ENCODE measurements at regions not wholly inside any gene's neighbourhood (a gene's known extent, or its start where the extent isn't known, plus 50 kb on each side); places are given as distances from the start of the nearest gene placed in this dataset.

DNA sequence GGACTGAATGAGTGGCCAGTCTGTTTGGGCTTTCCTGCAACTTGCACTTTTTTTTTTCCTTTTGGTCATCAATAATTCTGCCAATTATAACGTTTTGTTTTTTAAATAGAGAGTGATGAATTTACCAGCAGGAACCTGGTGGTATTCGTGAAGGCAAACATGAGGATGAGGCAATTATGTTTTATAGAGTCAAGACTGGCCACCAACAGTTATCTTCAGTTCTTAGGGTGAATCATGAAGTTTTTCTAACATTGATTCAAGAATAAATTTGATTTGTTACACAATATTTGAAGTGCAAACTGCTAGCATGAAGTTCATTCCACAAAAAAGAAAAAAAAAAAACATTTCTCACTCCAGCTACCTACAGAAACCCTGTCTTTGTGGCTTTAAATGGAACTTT is 244.5 kb downstream of the SPRY2 start:
- H3K27me3 Mint-ChIP-seq (ENCODE audit: insufficient read depth): peaks cover 2% of the 10 kb centered on the region
- H3K9me3 Mint-ChIP-seq: no peaks in the 10 kb centered on the region
- no peak for DNase-seq (ENCODE audit: low spot score)
- H3K27ac Mint-ChIP-seq: no peak overlapping the region
- no peak overlapping the region for H3K4me3 Mint-ChIP-seq
- no peaks in the 10 kb centered on the region for H3K4me1 Mint-ChIP-seq (ENCODE audit: low read depth)
- no peaks in the 10 kb centered on the region for H3K36me3 Mint-ChIP-seq (ENCODE audit: low read depth)
- intact Hi-C loops (cut with micrococcal nuclease): no loop called here

DNA sequence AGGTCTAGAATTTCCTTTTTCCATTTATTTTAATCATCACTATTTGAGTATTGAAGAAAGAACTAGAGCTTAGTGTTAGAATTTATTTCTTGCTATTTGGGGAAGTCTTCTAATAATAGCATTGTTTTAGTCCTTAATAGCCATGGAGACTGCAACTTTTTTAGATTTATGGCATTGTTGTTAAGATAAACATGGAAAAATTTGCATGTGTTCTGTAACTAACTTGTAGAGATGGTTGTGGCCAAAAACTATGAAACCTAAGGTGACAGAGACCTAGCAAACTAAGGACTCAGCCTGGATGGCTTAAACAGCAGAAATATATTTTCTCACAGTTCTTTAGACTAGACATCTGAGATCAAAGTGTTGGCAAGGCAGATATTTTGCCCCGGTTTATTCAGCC is 246.4 kb downstream of the SPRY2 start:
- Mint-ChIP-seq H3K27me3 (ENCODE audit: insufficient read depth) (peaks cover 2% of the 10 kb centered on the region), H3K4me3 (no peak overlapping the region), H3K4me1 (ENCODE audit: low read depth) (no peaks in the 10 kb centered on the region), H3K9me3 (no peaks in the 10 kb centered on the region), H3K27ac (no peak overlapping the region), H3K36me3 (ENCODE audit: low read depth) (no peaks in the 10 kb centered on the region)
- no peak for DNase-seq (ENCODE audit: low spot score)
- intact Hi-C loops (cut with micrococcal nuclease): no loop called here

GRCh38 chr13:80093888-80094287 is 247.0 kb downstream of the SPRY2 start:
- Mint-ChIP-seq H3K4me1 (ENCODE audit: low read depth) (no peaks in the 10 kb centered on the region), H3K27me3 (ENCODE audit: insufficient read depth) (peaks cover 2% of the 10 kb centered on the region), H3K4me3 (no peak overlapping the region), H3K27ac (no peak overlapping the region), H3K9me3 (no peaks in the 10 kb centered on the region), H3K36me3 (ENCODE audit: low read depth) (no peaks in the 10 kb centered on the region)
- DNase-seq (ENCODE audit: low spot score): no peak
- intact Hi-C loops (cut with micrococcal nuclease): no loop called here

DNA sequence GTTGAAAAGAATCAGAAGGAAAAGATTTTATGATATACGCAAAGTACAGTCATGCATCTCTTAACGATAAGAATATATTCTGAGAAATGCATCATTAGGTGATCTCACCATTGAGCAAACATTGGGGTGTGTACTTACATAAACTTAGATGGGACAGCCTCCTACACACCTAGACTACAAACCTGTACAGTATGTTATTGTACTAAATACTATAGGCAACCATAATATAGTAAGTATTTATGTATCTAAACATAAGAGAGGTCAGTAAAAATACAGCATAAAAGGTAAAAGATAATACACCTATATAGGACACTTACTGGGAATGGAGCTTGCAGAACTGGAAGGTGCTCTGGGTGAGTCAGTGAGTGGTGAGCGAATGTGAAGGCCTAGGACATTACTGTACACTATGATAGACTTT is 254.6 kb downstream of the SPRY2 start:
- intact Hi-C loops (cut with micrococcal nuclease): no loop called here

GRCh38 chr13:80083853-80084676 is 256.9 kb downstream of the SPRY2 start:
- Mint-ChIP-seq H3K9me3 (no peaks in the 10 kb centered on the region), H3K27me3 (ENCODE audit: insufficient read depth) (peaks cover 3% of the 10 kb centered on the region), H3K27ac (no peak overlapping the region), H3K4me1 (ENCODE audit: low read depth) (no peaks in the 10 kb centered on the region), H3K4me3 (no peak overlapping the region), H3K36me3 (ENCODE audit: low read depth) (no peaks in the 10 kb centered on the region)
- no peak for DNase-seq (ENCODE audit: low spot score)
- intact Hi-C loops (cut with micrococcal nuclease): no loop called here

More for the DNA sequence above, 254.6 kb downstream of the SPRY2 start:
- H3K27ac Mint-ChIP-seq: no peak overlapping the region
- DNase-seq (ENCODE audit: low spot score): no peak
- H3K27me3 Mint-ChIP-seq (ENCODE audit: insufficient read depth): peaks cover 3% of the 10 kb centered on the region
- no peaks in the 10 kb centered on the region for H3K9me3 Mint-ChIP-seq
- H3K4me1 Mint-ChIP-seq (ENCODE audit: low read depth): no peaks in the 10 kb centered on the region
- H3K36me3 Mint-ChIP-seq (ENCODE audit: low read depth): no peaks in the 10 kb centered on the region
- H3K4me3 Mint-ChIP-seq: no peak overlapping the region

- no peak for DNase-seq (ENCODE audit: low spot score)
- no peak overlapping the region for H3K27ac Mint-ChIP-seq
- no peak overlapping the region for H3K4me3 Mint-ChIP-seq
- no peaks in the 10 kb centered on the region for H3K36me3 Mint-ChIP-seq (ENCODE audit: low read depth)
- peaks cover 3% of the 10 kb centered on the region for H3K27me3 Mint-ChIP-seq (ENCODE audit: insufficient read depth)
- no peaks in the 10 kb centered on the region for H3K9me3 Mint-ChIP-seq
- intact Hi-C loops (cut with micrococcal nuclease): no loop called here
- H3K4me1 Mint-ChIP-seq (ENCODE audit: low read depth): no peaks in the 10 kb centered on the region
Observed at GRCh38 chr13:80083081-80083852, 257.7 kb downstream of the SPRY2 start.

DNA sequence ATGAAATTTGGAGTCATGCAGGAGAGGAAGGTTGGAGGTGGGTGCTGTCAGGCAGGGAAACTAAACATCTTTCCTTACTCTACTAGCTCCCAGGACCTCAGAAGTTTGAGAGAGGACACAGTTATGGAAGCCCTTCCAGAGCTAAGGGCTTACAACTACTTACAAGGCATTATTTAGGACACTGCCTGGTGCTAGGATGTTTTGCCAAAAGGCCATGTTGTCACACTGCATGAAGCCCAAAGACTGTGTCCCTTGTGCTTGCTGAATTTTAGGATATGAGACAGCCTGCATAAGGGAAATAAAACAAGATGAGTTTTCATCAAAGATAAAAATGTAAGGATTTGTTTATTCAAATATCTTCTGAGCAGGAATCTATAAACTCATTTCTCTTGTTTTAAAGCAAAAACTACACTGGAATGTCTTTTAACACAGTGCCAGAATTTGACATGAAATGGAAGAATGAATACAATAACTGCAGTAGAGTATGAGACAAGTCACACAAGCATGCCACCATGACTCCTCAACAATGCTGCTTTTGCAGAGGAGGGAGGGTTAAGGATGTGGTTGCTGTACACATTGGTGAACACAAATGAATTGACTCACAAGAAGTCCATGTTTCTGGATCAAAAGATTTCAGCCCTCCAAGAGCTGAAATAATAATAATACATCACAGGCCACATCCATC is 258.4 kb downstream of the SPRY2 start:
- Mint-ChIP-seq H3K36me3 (ENCODE audit: low read depth) (no peaks in the 10 kb centered on the region), H3K4me3 (no peak overlapping the region), H3K27ac (no peak overlapping the region), H3K4me1 (ENCODE audit: low read depth) (no peaks in the 10 kb centered on the region), H3K27me3 (ENCODE audit: insufficient read depth) (no peaks in the 10 kb centered on the region), H3K9me3 (no peaks in the 10 kb centered on the region)
- DNase-seq (ENCODE audit: low spot score): no peak
- intact Hi-C loops (cut with micrococcal nuclease): no loop called here

GRCh38 chr13:80074811-80075210 is 266.1 kb downstream of the SPRY2 start:
- Mint-ChIP-seq H3K27me3 (ENCODE audit: insufficient read depth) (no peaks in the 10 kb centered on the region), H3K36me3 (ENCODE audit: low read depth) (no peaks in the 10 kb centered on the region), H3K9me3 (peaks cover 3% of the 10 kb centered on the region), H3K4me3 (no peak overlapping the region), H3K4me1 (ENCODE audit: low read depth) (no peaks in the 10 kb centered on the region), H3K27ac (no peak overlapping the region)
- DNase-seq (ENCODE audit: low spot score): no peak
- intact Hi-C loops (cut with micrococcal nuclease): no loop called here

DNA sequence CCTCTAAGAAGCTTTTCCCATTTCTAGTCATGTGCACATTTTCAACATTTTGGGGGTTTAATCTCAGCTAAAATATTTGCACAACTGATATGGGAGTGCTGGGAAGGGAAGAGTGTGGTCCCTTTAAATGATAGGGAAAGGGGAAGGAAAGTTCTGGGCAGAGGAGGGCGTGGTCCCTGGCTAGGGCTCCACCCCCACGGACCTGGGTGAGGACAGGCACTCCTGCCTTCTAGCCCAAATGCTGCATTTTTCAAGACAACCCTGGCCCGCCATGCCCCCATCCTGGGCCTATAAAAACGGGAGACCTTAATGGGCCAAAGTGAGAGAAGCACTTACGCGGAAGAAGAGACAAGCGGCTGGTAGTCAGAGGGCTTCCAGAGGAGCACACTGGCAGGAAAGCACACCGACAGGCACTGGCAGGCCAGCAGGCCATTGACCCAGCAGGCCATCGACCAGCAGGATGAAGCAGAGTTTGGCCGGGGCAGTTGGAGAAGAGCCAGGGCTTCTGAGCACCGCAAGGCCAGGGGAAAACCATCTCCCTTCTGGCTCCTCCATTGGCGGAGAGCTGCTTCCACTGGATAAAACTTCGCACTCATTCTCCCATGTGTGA is 266.7 kb downstream of the SPRY2 start:
- Mint-ChIP-seq H3K9me3 (peaks cover 3% of the 10 kb centered on the region), H3K36me3 (ENCODE audit: low read depth) (no peaks in the 10 kb centered on the region), H3K4me1 (ENCODE audit: low read depth) (no peaks in the 10 kb centered on the region), H3K4me3 (no peak overlapping the region), H3K27ac (no peak overlapping the region), H3K27me3 (ENCODE audit: insufficient read depth) (no peaks in the 10 kb centered on the region)
- DNase-seq (ENCODE audit: low spot score): no peak
- intact Hi-C loops (cut with micrococcal nuclease): no loop called here

DNA sequence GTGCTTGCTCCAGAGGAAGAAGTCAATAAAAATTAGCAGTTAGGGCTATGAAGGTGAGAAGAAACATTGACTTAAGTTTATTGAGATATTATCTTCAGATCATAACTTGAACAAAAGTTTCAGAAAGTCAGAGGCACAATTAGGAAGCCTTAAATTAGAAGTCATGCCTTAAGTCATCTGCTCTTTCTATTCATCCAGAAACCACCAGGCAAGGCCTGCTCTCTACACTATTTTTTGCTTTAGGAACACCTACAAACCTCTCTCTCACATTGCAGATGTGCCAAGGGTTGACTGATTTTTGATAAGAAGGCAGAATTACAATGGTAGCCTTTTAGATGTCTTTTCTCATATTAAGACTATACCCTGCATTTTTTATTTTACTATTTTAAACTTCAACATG is 268.7 kb downstream of the SPRY2 start:
- Mint-ChIP-seq H3K27ac (no peak overlapping the region), H3K4me3 (no peak overlapping the region), H3K9me3 (peaks cover 3% of the 10 kb centered on the region), H3K27me3 (ENCODE audit: insufficient read depth) (no peaks in the 10 kb centered on the region), H3K36me3 (ENCODE audit: low read depth) (no peaks in the 10 kb centered on the region), H3K4me1 (ENCODE audit: low read depth) (no peaks in the 10 kb centered on the region)
- no peak for DNase-seq (ENCODE audit: low spot score)
- intact Hi-C loops (cut with micrococcal nuclease): no loop called here

DNA sequence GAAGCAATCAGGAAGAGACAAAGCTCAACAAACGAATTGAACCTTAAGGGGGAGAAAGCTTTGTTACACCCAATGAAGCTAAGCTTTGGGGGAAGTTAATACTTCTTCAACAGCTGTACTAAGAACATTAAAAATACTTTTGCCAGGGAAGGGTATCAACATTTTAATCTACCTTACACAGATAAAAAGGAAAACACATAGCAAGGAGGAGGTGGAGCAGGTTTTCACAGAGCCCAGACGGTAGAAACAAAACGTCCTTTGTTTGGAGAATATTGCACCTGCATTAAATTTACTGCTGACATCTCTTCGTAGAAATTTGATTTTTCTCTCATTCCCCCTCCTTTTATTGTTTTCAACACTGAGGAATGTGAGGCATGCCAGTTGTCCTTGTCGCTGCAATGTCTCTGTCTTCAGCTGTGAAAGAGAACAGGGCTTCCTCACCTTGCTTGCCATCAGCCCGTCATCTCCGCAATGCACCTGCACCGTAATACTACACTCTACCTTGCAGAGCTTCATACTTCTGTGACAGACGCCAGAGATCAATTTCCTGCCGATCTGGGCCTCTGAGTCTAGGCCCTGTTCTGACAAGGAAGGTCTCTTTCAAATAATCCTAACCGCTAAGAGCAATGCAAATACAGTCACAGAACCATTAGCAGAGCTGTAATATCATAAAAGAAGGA is 270.8 kb downstream of the SPRY2 start:
- no peak for DNase-seq (ENCODE audit: low spot score)
- Mint-ChIP-seq H3K4me3 (no peak overlapping the region), H3K9me3 (peaks cover 8% of the 10 kb centered on the region), H3K27me3 (ENCODE audit: insufficient read depth) (no peaks in the 10 kb centered on the region), H3K27ac (no peak overlapping the region), H3K4me1 (ENCODE audit: low read depth) (no peaks in the 10 kb centered on the region), H3K36me3 (ENCODE audit: low read depth) (no peaks in the 10 kb centered on the region)
- intact Hi-C loops (cut with micrococcal nuclease): no loop called here

- no peak overlapping the region for H3K4me3 Mint-ChIP-seq
- intact Hi-C loops (cut with micrococcal nuclease): no loop called here
- H3K27me3 Mint-ChIP-seq (ENCODE audit: insufficient read depth): no peaks in the 10 kb centered on the region
- H3K9me3 Mint-ChIP-seq: peaks cover 5% of the 10 kb centered on the region
- H3K36me3 Mint-ChIP-seq (ENCODE audit: low read depth): no peaks in the 10 kb centered on the region
- no peaks in the 10 kb centered on the region for H3K4me1 Mint-ChIP-seq (ENCODE audit: low read depth)
- no peak for DNase-seq (ENCODE audit: low spot score)
- no peak overlapping the region for H3K27ac Mint-ChIP-seq
Observed at GRCh38 chr13:80069374-80069773, 271.6 kb downstream of the SPRY2 start.

Data from activated T-helper 1 cell treated with anti-CD3 and anti-CD28 coated beads, Interleukin-12 subunit alpha, Interleukin-12 subunit beta, Interleukin-2, Interleukin-4 antibody, amounts not matched to agents 30 ng/mL and 10 ng/mL and 1 ng/mL, durations not matched to agents 14 hours and 24 hours and 36 hours (primary cell).